ENCODE measurements at regions not wholly inside any gene's neighbourhood (a gene's known extent, or its start where the extent isn't known, plus 50 kb on each side); places are given as distances from the start of the nearest gene placed in this dataset.

GRCh38 chr5:134063188-134063820 lies 51.2 kb upstream of the TCF7 start:
- peak; percentile 11 for DNase-seq

- DNase-seq, result no peak
Measured at GRCh38 chr5:134059758-134060495, 54.6 kb upstream of the TCF7 start.

- DNase-seq, result no peak
Measured at GRCh38 chr5:134055015-134055414, 50.2 kb upstream of the VDAC1 start.

All from tongue (tissue), 1 donor.